COLO829 (cell line): ENCODE measurements at regions not wholly inside any gene's neighbourhood (a gene's known extent, or its start where the extent isn't known, plus 50 kb on each side); places are given as distances from the start of the nearest gene placed in this dataset.

Source experiments
- DNase-seq: peaks from one replicate; pipeline ENCODE4 v3.0.0; 2012; ENCODE audit warnings: low spot score

- no peak for DNase-seq
Observed at GRCh38 chr16:79439901-79440300, 160.6 kb downstream of the MAF start.

DNA sequence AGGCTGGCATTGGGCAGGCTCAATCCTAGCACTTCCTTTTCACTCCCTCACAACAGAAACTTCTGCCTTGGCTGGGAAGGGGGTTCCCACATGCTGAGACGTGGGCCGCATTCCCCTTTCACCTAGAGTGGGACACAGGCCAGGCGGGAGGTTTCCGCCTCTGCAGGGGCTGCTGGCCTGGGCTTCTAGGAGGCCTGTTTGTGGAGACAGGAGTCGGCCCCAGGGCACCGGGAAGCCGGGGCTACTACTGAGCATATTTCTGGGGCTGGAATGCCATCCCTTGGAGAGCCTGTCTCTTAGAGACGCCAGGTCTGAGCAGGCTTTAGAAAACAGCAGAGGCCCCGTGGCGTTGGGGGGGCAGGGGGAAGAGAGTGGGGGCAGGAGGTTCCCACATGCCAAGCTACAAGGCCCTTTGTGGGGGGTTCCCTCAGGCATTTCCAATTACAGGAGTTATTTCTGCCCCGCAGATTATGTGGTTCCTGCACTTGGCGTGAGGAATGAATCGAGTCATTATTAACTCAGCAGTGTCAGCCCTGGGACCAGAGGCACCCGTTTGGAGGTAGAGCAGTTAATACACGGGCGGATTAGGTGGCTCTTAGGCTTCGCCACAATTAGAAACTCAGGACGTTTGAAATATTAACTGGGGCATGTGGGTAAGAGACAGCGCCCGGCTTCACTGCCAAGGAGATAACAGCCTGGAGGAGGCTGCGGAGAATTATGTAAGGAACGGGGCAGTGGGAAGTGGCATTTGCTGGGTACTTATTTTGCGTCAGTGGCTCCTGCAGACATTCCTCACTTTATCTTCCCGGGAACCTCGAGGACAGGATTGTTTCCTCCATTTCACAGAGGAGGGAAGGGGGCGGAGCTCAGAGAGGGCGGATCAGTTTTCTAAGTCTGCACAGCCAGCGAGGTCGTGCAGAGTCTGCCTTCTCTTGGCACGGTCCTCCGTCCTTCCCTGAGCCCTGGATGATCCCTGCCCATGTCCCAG is 162.5 kb downstream of the MAF start:
- DNase-seq: no peak

DNA sequence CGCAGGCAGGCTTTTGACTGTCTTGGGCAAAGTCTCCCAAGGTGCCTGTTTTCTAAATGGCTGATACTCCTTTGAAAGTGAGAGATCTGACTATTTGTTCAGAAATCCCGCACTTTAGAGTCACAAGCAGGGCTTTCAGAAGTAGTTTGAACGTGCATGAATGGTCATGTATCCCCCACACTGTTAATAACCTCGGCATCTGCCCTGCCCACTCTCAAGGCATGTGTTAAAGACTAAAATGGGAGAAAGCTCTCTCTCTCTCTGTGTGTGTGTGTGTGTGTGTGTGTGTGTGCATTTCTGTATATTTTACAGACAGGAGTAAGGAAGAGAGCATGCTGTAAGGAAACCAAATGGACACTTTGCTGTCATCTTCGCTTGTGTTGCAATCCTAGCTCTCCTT is 163.7 kb downstream of the MAF start:
- DNase-seq: no peak

- DNase-seq: no peak
Observed at GRCh38 chr16:79434771-79435170, 165.8 kb downstream of the MAF start.

DNA sequence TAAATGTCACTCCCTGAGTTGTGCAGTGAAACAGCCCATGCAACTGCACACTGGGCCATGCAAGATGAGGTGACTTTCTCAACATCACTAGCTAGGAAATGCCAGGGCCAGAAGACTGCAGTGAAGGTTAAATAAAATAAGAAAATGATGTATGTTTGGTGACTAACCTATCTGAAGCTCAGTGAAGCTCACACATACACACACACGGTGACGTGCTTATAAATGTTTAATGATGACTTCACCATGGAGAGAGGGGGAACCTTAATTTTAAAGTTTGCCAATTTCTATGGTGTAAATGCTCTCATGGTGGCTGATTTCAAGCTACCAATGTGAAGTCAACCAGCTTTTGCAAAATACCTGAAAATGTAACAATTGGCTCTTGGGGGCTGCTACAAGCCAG is 166.4 kb downstream of the MAF start:
- no peak for DNase-seq

GRCh38 chr16:79431923-79432322 is 168.6 kb downstream of the MAF start:
- no peak for DNase-seq

- DNase-seq: no peak
Observed at GRCh38 chr16:79430191-79430678, 170.3 kb downstream of the MAF start.

- DNase-seq: no peak
Observed at GRCh38 chr16:79429381-79430190, 171.0 kb downstream of the MAF start.

DNA sequence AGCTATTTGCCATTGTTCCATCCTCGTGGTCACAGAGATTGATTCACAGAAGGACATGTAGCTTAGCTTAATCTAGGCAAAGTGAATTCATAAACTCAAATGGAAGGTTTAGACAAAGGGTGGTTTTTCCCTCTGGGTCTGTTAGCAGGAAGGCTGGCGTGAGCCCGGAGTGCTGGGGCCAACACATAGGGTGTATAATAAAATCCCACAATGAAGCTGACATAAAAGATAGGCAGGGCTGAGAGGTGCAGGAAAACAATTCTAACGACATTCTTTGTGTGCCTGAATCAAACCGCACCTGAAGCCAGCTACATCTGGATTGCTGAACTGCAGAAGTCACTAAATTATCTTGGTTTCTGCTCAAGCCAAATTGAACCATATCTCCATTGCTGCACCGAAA is 173.9 kb downstream of the MAF start:
- DNase-seq: no peak

DNA sequence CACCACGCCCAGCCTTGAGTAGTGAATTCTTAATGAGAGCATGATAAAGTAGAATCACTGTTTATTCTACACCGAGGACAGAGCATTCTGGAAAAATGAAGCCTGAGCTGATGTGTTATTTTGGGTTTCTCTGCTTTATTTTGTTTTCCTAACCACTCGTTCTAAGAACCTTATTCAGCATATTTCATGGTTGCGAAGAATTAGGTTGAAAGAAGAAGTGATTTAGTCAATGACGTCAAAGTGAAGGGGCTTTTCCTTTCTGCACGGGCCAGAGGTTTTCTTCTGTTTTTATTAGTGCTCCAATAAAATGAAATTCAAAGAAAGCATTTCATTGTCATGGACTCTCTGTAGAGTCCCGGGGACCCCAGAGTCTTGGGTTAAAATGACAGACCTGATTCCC is 178.5 kb downstream of the MAF start:
- no peak for DNase-seq

DNA sequence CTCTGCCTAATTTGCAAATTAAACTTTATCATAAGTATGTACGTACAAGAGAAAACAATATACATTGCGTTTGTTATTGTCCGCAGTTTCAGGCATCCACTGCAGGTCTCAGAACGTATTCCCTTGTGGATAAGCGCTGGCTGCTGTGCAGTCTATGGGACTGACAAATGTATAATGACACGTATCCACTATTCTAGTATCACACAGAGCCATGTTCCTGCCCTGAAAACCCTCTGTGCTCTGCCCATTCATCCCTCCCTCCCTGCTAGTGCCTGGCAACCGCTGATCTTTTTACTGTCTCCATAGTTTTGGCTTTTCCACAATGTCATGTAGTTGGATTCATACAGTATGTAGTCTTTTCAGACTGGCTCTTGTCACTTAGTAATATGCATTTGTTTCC is 179.4 kb downstream of the MAF start:
- DNase-seq: no peak

DNA sequence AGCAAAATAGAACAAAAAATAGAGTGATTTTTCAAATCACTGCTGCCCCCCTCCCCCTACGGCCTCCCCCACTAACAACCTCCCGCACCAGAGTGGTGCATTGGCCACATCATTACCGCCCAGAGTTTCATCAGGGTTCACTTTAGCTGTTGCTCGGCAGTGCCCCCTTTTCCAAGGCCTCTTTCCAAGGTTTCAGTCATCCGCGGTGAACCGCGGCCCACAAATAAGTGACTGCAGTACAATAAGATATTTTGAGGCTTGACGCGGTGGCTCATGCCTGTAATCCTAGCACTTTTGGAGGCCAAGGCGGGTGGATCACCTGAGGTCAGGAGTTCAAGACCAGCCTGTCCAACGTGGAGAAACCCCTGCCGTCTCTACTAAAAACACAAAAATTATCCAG is 180.0 kb downstream of the MAF start:
- no peak for DNase-seq

GRCh38 chr16:79419148-79419547 is 181.4 kb downstream of the MAF start:
- DNase-seq: no peak

GRCh38 chr16:79417601-79418008 is 182.9 kb downstream of the MAF start:
- DNase-seq: no peak

DNA sequence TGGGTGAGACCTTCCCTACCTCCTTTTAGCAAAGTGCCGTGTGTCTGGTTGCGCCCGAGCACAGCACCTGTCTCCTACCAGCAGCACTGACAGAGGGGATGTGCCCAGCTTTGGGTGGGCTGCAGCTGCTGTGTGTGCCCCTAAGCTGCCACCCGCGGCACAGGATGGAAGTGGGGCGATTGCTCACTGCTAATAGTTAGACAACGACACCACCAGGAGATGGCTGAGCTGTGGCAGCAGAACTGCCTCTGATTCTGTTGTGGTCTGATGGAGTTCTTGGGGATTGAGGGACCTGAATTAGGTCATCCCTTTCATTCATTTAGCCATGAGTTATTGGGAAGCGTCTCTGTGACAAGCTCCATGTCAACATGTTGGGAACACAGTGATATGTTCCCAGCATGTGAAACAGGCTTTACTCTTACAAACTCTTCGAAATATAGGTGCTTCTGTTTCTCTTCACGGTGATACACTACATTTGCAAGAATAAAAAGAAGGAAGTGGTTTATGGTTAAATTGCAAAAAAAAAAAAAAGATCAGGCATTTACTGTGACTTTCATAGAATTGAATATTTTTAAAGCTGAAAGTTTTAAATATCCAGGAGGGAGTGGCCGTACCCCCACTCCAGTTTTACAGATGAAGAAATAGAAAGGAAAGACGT is 184.4 kb downstream of the MAF start:
- no peak for DNase-seq

DNA sequence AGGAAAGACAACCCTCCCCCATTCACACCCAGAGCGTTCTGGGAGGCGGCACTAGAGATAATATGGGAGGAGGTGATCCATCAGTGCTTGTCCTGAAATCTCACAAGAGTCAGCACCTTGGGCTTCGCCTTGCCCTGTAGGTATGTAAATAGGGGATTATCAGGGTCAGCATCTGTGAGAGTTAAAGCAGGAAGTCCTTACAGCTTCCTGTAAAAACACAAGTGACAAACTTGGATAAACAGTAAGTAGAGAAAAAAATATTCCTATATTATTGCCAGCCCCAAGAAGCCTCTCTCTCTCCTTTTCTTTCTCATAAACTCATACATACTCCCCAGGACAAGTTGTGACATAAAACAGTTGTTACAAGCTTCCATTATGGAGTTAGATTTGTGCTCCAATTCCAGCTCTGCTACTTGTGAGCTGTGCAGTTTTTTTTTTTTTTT is 187.7 kb downstream of the MAF start:
- no peak for DNase-seq

- no peak for DNase-seq
Observed at GRCh38 chr16:79411805-79412204, 188.7 kb downstream of the MAF start.

DNA sequence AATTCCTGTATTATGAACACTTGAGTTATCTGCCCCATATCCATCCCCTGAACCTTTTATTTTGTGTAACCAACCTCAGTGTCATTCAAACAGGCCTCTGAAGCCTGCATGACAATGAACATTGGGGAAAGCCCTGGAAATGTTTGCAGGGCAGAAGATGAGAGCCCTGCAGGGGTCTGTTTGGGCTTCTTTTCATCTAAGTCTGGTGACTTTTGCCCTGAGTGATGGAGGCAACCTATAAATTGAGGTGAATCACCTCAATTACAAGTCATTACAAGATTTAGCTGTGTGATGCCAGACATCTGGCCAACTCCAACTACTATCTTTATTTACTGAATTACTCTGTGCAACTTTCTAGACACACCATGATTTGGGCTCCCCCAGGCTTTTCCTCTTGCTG is 189.2 kb downstream of the MAF start:
- no peak for DNase-seq

- DNase-seq: no peak
Observed at GRCh38 chr16:79409978-79410377, 190.6 kb downstream of the MAF start.

GRCh38 chr16:79408355-79408754 is 192.2 kb downstream of the MAF start:
- no peak for DNase-seq

- no peak for DNase-seq
Observed at GRCh38 chr16:79407461-79408135, 192.9 kb downstream of the MAF start.

- DNase-seq: no peak
Observed at GRCh38 chr16:79407005-79407404, 193.5 kb downstream of the MAF start.
